Keratinocyte (primary cell): ENCODE measurements at regions not wholly inside any gene's neighbourhood (a gene's known extent, or its start where the extent isn't known, plus 50 kb on each side); places are given as distances from the start of the nearest gene placed in this dataset.

Experiments used
- DNase-seq: peaks from one replicate; pipeline ENCODE4 v3.0.0-alpha.2; 2011; ENCODE audit warnings: low read depth, missing footprints, low spot score
- FAIRE-seq: peaks from 2 replicates; lab custom pipeline; 2011; peaks lifted over from hg19 to GRCh38; lab: Jason Lieb, UNC
- H2AFZ ChIP-seq: 2 replicates; pipeline ENCODE4 v1.6.0; 2012; ENCODE audit warnings: low read length, control low read depth, inconsistent platforms; ENCODE audit not compliant: control insufficient read depth
- H3K27ac ChIP-seq: 2 replicates; pipeline ENCODE4 v1.5.1; 2011; ENCODE audit warnings: low read length; ENCODE audit not compliant: control insufficient read depth, insufficient read depth
- H3K27me3 ChIP-seq: 3 replicates; pipeline ENCODE4 v1.6.0; 2011; ENCODE audit warnings: low read length; ENCODE audit not compliant: control insufficient read depth, insufficient read depth; ENCODE audit errors: extremely low read depth
- H3K36me3 ChIP-seq, 2 experiments: 2 replicates in 1 of 2; 3 replicates in 1 of 2; pipeline ENCODE4 v1.5.1; 2011; ENCODE audit warnings: low read length in 2 of 2, mild to moderate bottlenecking in 1 of 2; ENCODE audit not compliant: control insufficient read depth in 2 of 2, insufficient read depth in 2 of 2; ENCODE audit errors: extremely low read depth in 1 of 2
- H3K4me1 ChIP-seq: 3 replicates; pipeline ENCODE4 v1.5.1; 2011; ENCODE audit warnings: low read length; ENCODE audit not compliant: control insufficient read depth, insufficient read depth; ENCODE audit errors: extremely low read depth
- H3K4me2 ChIP-seq: 3 replicates; pipeline ENCODE4 v1.6.0; 2011; ENCODE audit warnings: low read depth, low read length; ENCODE audit not compliant: control insufficient read depth, insufficient read depth; ENCODE audit errors: extremely low read depth
- H3K4me3 ChIP-seq, 3 experiments: fragments of 200-600 bp in 1 of 3; sonication (generic) in 1 of 3; 2 replicates in 2 of 3; 3 replicates in 1 of 3; pipeline ENCODE4 v1.5.1; 2011 to 2016; ENCODE audit warnings: low read length in 3 of 3, mild to moderate bottlenecking in 3 of 3, control low read depth in 2 of 3, inconsistent platforms in 1 of 3, low read depth in 1 of 3, mixed read lengths in 1 of 3, mixed run types in 1 of 3, moderate library complexity in 1 of 3; ENCODE audit not compliant: control insufficient read depth in 2 of 3, insufficient read depth in 2 of 3; ENCODE audit errors: extremely low read depth in 1 of 3
- H3K79me2 ChIP-seq: 2 replicates; pipeline ENCODE4 v1.6.0; 2012; ENCODE audit warnings: low read length; ENCODE audit not compliant: control insufficient read depth, insufficient read depth
- H3K9ac ChIP-seq: 3 replicates; pipeline ENCODE4 v1.6.0; 2011; ENCODE audit warnings: low read length; ENCODE audit not compliant: control insufficient read depth, insufficient read depth; ENCODE audit errors: extremely low read depth
- H3K9me1 ChIP-seq: 3 replicates; pipeline ENCODE4 v1.6.0; 2011; ENCODE audit warnings: low read length; ENCODE audit not compliant: control insufficient read depth, insufficient read depth; ENCODE audit errors: extremely low read depth
- H3K9me3 ChIP-seq: 2 replicates; pipeline ENCODE4 v1.5.1; 2012; ENCODE audit warnings: low read depth, low read length; ENCODE audit not compliant: control insufficient read depth
- H4K20me1 ChIP-seq: 3 replicates; pipeline ENCODE4 v1.6.0; 2011; ENCODE audit warnings: low read length; ENCODE audit not compliant: control insufficient read depth, insufficient read depth; ENCODE audit errors: extremely low read depth
- CTCF ChIP-seq, 3 experiments: IDR thresholded peaks in 1 of 3; conservative IDR thresholded peaks in 1 of 3; optimal IDR thresholded peaks in 1 of 3; 2 replicates in 2 of 3; 3 replicates in 1 of 3; pipeline versions ENCODE3 to v1.5.1; 2011; ENCODE audit warnings: low read length in 3 of 3, mild to moderate bottlenecking in 3 of 3, moderate library complexity in 2 of 3, control low read depth in 1 of 3, inconsistent platforms in 1 of 3; ENCODE audit not compliant: insufficient read depth in 2 of 3; ENCODE audit errors: extremely low read depth in 1 of 3
- EZH2 ChIP-seq: IDR thresholded peaks from one replicate; pipeline ENCODE4 v1.6.1; 2012; ENCODE audit warnings: inconsistent platforms, mild to moderate bottlenecking, low read length, moderate library complexity
- dilution Hi-C: fragments of 300-500 bp; cut with MboI; formaldehyde crosslinking; loops from one replicate; pipeline ENCODE4 v1.7.0; 2020; ENCODE audit warnings: low sequenced_read_pairs; ENCODE audit not compliant: extremely low pct_ligation_motif_present

- FAIRE-seq = no peak
- no peaks in the 10 kb centered on the region for H3K4me1 ChIP-seq
- dilution Hi-C loops = no loop called here
Observed at GRCh38 chr14:44403193-44403592, 103.9 kb downstream of the FSCB start.

DNA sequence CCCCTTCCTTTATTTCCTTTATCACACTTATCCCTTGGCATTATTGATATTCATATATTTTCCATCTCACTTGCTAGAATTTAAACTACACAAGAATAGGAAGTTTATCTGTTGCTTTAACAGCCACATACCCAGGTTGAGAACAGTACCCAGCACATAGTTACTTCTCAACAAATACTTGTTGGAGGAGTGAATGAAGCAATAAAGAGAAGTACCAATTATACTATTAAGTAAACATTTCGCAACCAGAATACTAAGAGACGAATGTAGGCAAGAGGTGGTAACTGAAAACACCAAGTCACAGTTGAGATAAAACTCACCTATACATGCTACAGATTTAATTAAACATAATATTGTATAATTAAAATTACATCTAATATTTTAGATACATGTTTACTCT is 110.9 kb downstream of the FSCB start:
- Histone ChIP-seq H2AFZ (no peak overlapping the region), H3K27ac (no peak overlapping the region), H3K9me3 (no peaks in the 10 kb centered on the region), H3K4me1 (no peaks in the 10 kb centered on the region), H3K9me1 (no peaks in the 10 kb centered on the region), H3K79me2 (no peaks in the 10 kb centered on the region), H3K36me3 (no peaks in the 10 kb centered on the region), H3K4me2 (no peak overlapping the region), H3K27me3 (no peaks in the 10 kb centered on the region), H3K9ac (no peak overlapping the region), H4K20me1 (no peaks in the 10 kb centered on the region), H3K4me3 (no peak overlapping the region)
- TF ChIP-seq CTCF (optimal IDR thresholded peaks at IDR 0.05 in 1 of 3, IDR thresholded peaks at IDR 0.05 in 1 of 3, conservative IDR thresholded peaks at IDR 0.05 in 1 of 3; ENCODE audit: extremely low read depth in 1 of 3, insufficient read depth in 2 of 3, low read length in 3 of 3) (no peak), EZH2 (no peak)
- FAIRE-seq (no peak), DNase-seq (no peak)
- dilution Hi-C loops = no loop called here

More at GRCh38 chr14:44403193-44403592, 103.9 kb downstream of the FSCB start:
- Histone ChIP-seq H3K79me2 (no peaks in the 10 kb centered on the region), H3K27ac (no peak overlapping the region), H3K4me2 (no peak overlapping the region), H3K9me3 (no peaks in the 10 kb centered on the region), H4K20me1 (no peaks in the 10 kb centered on the region), H3K9ac (no peak overlapping the region), H3K27me3 (no peaks in the 10 kb centered on the region), H3K4me3 (no peak overlapping the region), H3K9me1 (no peaks in the 10 kb centered on the region), H3K36me3 (no peaks in the 10 kb centered on the region), H2AFZ (no peak overlapping the region)
- no peak for TF ChIP-seq EZH2
- TF ChIP-seq CTCF (optimal IDR thresholded peaks at IDR 0.05 in 1 of 3, IDR thresholded peaks at IDR 0.05 in 1 of 3, conservative IDR thresholded peaks at IDR 0.05 in 1 of 3; ENCODE audit: extremely low read depth in 1 of 3, insufficient read depth in 2 of 3, low read length in 3 of 3) = no peak
- no peak for DNase-seq
